ENCODE measurements at regions not wholly inside any gene's neighbourhood (a gene's known extent, or its start where the extent isn't known, plus 50 kb on each side); places are given as distances from the start of the nearest gene placed in this dataset.

DNA sequence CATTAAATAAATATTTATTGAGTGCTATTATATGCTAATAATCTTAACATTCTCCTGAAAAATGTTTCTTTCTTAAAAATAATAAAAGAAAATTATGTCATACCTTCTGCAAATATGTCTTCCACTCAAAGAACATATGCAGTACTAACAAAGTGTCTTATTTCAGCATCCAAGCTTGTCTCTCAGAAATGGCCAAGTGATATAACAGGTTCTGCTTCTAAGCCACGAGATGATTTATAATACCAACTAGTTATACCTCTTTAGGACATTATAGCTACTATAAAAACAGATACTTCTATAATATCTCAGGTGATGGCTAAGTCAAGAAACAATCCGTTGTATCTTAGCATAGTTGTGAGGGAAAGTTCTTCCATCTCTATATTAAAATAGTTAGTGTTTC lies 128.1 kb upstream of the ARID2 start:
- CTCF ChIA-PET = no interaction called here
- TF ChIP-seq POLR2A (IDR thresholded peaks at IDR 0.05; ENCODE audit: low read depth, low read length) (no peak), EZH2 (IDR thresholded peaks at IDR 0.05; ENCODE audit: borderline replicate concordance, low read depth, low read length, severe bottlenecking) (no peak), FOS (IDR thresholded peaks at IDR 0.05; ENCODE audit: borderline replicate concordance, insufficient read depth, low read length) (no peak), GATA2 (IDR thresholded peaks at IDR 0.05; ENCODE audit: insufficient read depth, insufficient read length, low read depth, low read length) (no peak), MYC (IDR thresholded peaks at IDR 0.05; ENCODE audit: low read depth, low read length) (no peak), JUN (IDR thresholded peaks at IDR 0.05; ENCODE audit: borderline replicate concordance, insufficient read depth, insufficient read length, low read depth) (no peak)
- TF ChIP-seq, protein P1, sequence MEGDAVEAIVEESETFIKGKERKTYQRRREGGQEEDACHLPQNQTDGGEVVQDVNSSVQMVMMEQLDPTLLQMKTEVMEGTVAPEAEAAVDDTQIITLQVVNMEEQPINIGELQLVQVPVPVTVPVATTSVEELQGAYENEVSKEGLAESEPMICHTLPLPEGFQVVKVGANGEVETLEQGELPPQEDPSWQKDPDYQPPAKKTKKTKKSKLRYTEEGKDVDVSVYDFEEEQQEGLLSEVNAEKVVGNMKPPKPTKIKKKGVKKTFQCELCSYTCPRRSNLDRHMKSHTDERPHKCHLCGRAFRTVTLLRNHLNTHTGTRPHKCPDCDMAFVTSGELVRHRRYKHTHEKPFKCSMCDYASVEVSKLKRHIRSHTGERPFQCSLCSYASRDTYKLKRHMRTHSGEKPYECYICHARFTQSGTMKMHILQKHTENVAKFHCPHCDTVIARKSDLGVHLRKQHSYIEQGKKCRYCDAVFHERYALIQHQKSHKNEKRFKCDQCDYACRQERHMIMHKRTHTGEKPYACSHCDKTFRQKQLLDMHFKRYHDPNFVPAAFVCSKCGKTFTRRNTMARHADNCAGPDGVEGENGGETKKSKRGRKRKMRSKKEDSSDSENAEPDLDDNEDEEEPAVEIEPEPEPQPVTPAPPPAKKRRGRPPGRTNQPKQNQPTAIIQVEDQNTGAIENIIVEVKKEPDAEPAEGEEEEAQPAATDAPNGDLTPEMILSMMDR (IDR thresholded peaks at IDR 0.05; ENCODE audit: extremely low read depth in 1 of 2, insufficient read depth in 1 of 2, low read depth in 1 of 2, low read length in 2 of 2) = no peak
- TF ChIP-seq, protein P2, sequence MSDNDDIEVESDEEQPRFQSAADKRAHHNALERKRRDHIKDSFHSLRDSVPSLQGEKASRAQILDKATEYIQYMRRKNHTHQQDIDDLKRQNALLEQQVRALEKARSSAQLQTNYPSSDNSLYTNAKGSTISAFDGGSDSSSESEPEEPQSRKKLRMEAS (IDR thresholded peaks at IDR 0.05; ENCODE audit: insufficient read depth, insufficient read length) = no peak
- Histone ChIP-seq H3K4me2 (ENCODE audit: insufficient read depth, low read length) (no peak overlapping the region), H3K9me3 (replicated peaks; ENCODE audit: control insufficient read depth, insufficient read depth, low read length) (no peaks in the 10 kb centered on the region), H3K27me3 (ENCODE audit: control insufficient read depth in 2 of 2, insufficient read depth in 2 of 2, low read length in 2 of 2) (peaks cover 5% of the 10 kb centered on the region in 2 experiments), H3K79me2 (ENCODE audit: control insufficient read depth, insufficient read depth, low read length) (no peaks in the 10 kb centered on the region), H3K4me1 (ENCODE audit: control insufficient read depth, extremely low read depth, insufficient read depth, low read length) (no peaks in the 10 kb centered on the region), H3K9ac (replicated peaks; ENCODE audit: extremely low read depth, insufficient read depth, low read length) (no peak overlapping the region), H2AFZ (ENCODE audit: low read depth, low read length) (no peak overlapping the region), H3K27ac (ENCODE audit: insufficient read depth, low read depth, low read length) (no peak overlapping the region), H3K4me3 (replicated peaks in 1 of 3; ENCODE audit: insufficient read depth in 1 of 3, low read depth in 1 of 3, low read length in 3 of 3) (no peak overlapping the region), H4K20me1 (replicated peaks; ENCODE audit: control insufficient read depth, extremely low read depth, insufficient read depth, low read length) (no peaks in the 10 kb centered on the region), H3K9me1 (replicated peaks; ENCODE audit: control insufficient read depth, extremely low read depth, insufficient read depth, low read length) (no peaks in the 10 kb centered on the region), H3K36me3 (ENCODE audit: control insufficient read depth in 2 of 2, extremely low read depth in 1 of 2, insufficient read depth in 2 of 2, low read length in 2 of 2) (no peaks in the 10 kb centered on the region)
- DNase-seq (ENCODE audit: low read depth, low spot score) = no peak
- dilution Hi-C loops (cut with MboI; ENCODE audit: extremely low pct_ligation_motif_present, low sequenced_read_pairs) (no loop called here), intact Hi-C loops (cut with micrococcal nuclease) (no loop called here)
- POLR2A ChIA-PET = no interaction called here
- no peak for FAIRE-seq
- no TSS peak for BruUV-seq (replicated peaks)

Measured in endothelial cell of umbilical vein (primary cell).